HPDE6-E6E7 (cell line): ENCODE measurements at regions not wholly inside any gene's neighbourhood (a gene's known extent, or its start where the extent isn't known, plus 50 kb on each side); places are given as distances from the start of the nearest gene placed in this dataset.
"Not testable (repeated sequence)": the region's sequence is repeated elsewhere in the genome, so short reads cannot be mapped to it uniquely, and the experiment has no call there.

Experiments
- DNase-seq: peaks from one replicate; pipeline ENCODE4 v3.0.0; 2011; ENCODE audit warnings: missing footprints; ENCODE audit errors: extremely low spot score

GRCh38 chr18:43714343-43715010, 437.2 kb upstream of the SYT4 start:
- DNase-seq: no peak

- peak; percentile 1 for DNase-seq
Observed at GRCh38 chr18:43719267-43719795, 442.0 kb upstream of the SYT4 start.

DNA sequence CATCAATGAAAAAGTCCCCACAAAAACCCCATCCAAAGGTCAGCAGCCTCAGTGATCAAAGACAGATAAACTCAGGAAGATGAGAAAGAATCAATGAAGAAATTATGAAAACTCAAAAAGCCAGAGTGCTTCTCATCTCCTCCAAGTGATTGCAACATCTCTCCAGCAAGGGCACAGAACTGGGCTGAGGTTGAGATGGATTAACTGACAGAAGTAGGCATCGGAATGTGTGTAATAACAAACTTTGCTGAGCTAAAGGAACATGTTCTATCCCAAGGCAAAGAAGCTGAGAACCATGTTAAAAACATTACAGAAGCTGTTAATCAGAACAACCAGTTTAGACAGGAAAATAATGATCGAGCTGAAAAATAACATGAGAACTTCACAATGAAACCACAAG, 442.8 kb upstream of the SYT4 start:
- DNase-seq: no peak

GRCh38 chr18:43735570-43735969, 458.3 kb upstream of the SYT4 start:
- no peak for DNase-seq

DNA sequence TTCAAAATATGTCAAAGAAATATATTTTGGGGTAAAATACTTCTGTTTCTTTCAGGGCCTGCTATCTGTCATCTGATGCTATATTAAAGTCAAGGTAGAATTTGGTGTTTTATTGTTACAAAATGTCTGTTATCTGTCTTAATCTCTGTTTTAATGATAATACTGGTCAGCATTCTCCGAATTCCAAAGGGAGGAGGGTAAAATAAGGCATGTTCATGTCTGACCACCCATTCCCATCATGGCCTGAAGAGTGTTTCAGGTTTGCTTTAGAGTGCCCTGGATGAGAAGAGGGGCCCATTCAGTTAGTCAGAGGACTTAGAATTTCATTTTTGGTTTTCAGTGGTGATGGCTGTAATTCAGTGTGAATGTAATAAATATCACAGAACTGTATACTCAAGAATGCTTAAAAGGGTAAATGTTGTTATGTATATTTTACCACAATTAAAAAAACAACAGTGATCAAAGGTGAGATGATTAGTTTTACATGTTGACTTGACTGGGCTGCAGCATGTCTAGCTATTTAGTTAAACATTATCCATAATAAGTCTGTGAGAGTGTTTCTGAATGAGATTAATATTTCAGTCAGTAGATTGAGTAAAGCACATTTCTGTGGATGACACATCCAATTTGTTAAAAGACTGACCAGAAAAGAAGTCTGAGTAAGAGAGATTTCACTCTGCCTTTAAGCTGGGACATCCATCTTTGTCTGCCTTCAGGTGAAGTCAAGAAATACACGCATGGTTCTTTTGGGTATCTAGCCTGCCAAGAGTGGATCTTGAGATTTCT, 467.9 kb upstream of the SYT4 start:
- no peak for DNase-seq

DNA sequence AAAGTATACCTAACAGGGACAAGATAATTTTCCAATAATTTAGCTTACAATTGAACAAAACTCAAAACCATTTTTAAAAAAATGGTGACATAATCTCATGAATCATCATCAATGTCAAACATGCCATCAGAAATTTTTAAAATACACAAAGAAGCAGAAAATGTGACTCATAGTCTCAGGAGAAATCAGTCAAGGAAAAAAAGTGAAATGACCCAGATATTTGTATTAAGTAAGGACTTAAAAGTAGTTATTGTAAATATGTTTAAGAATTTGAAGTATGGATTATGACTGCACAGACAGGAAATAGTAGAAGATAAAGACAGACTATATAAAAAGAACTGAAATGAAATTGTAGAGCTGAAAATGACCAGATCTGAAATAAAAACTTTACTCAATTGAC, 473.9 kb upstream of the SYT4 start:
- no peak for DNase-seq

DNA sequence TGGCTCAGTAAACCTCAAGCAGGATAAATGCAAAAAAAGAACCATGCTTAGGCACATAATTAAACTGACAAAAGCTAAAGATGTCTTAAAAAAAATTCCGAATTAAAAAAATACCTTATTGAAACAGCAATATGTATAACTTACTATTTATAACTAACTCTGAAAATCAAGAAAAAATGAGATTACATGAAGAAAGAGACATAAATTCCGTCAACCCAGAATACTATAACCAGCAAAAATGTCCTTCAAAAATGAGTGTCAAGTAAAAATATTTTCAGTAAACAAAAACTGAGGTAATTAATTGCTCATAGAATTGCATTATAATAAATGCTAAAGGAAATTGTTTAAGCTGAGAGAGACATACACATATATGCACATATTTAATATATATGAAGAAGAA, 474.5 kb upstream of the SYT4 start:
- no peak for DNase-seq

DNA sequence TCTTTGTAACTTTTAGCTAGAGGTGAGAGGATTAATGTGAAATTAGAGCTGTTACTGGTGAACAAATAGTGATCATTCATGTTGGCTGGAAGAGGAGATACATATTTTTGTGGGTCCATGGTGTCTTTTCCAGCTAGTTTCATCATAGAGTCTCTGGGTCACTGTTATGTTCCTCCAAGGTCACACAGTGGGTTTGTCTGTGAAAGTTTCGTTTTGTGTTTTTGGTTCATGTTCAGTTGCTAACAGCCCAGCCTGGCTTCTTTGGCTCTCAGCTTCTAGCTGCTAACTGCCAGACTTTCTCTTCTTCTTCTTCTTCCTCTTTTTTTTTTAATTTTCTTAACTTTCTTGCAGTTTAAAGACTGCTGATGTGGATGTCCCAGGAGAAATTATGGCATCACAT, 480.0 kb upstream of the SYT4 start:
- no peak for DNase-seq

- DNase-seq: no peak
Observed at GRCh38 chr18:43758734-43759133, 481.4 kb upstream of the SYT4 start.

- DNase-seq: no peak
Observed at GRCh38 chr18:43760010-43760409, 482.7 kb upstream of the SYT4 start.

DNA sequence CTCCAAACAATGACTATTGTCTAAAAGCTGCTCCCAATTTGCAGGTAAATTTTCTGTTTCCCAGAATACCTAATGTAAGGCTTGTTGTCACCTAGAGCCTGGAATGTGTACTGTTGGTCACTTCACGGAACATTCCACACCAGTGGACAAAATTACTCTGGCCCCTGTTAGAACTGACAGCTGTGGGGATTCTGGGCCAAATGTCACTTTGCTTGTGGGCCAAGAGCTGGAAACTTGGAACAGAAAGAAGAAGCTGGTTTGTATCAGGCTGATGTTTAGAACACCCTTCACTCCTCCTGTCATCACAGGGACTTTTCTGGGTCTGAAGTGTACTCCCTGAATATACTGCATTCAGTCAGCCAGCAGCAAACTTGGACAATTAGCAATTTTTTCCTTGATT, 495.6 kb upstream of the SYT4 start:
- no peak for DNase-seq

DNA sequence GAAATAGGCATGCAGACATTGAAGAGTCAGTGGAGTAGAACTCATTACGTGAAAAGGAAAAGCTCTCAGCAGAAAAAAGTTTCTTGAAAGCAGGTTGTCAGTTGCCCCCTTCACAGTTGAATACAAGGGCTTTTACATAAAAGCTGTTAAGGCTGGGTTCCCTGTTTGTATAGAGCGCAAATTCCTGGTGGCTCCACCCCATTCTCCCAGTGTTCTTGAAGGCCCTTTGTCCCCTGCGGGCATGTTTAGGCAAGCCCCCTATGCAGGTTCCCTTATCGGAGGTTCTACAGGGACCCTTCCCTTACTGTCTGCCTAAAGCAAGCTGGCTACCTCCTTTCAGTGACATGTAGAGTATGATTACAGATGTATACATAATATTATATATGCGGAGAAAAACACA, 497.2 kb upstream of the SYT4 start:
- no peak for DNase-seq

GRCh38 chr18:43775591-43775990, 498.3 kb upstream of the SYT4 start:
- DNase-seq: no peak

GRCh38 chr18:43776997-43777396, 499.7 kb upstream of the SYT4 start:
- DNase-seq: no peak

- no peak for DNase-seq
Observed at GRCh38 chr18:43777636-43778304, 500.5 kb upstream of the SYT4 start.

DNA sequence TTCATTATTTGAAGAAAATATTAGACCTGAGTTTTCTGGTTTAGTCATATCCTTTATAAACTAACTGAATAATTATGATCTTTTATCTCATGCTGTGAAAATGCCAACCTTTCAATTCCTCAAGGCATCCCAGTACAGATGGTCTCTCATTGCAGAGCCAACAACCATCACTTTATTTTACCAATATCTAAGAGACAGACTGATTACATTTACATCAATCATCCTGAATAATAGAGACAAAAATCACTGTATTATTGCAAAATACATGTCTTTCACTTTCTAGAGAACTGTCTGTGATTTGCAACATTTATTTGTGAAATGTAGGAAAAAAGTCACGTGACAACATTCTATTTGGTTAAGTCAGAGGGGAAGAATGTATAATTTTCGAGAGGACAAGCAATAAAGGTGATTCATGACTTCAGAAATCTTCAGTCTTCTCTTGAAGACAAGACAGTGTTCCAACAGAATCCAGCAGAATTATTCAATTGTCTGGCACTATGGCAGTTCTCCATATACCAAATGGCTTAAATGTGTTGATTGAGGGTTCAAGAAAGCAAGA, 503.6 kb upstream of the SYT4 start:
- peak; percentile 5 for DNase-seq

DNA sequence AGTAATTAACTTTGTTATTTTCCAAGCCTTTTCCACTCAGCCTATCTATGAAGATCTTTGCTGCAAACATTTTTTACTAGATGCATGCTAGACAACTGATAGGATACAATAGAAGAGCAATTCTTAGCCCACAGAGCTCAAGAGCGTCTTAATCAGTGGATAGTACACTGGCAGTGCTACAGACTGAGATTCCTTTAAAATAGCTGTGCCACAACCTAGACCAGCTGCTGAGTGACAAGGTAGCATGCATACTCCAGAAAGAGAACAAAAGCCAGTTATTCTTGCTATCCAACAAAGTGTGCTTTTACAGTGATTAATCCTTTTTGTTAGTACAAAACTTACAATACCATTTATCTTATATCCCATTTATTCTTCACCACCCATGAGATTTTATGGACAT, 507.9 kb upstream of the SYT4 start:
- no peak for DNase-seq

- no peak for DNase-seq
Observed at GRCh38 chr18:43786893-43787292, 509.6 kb upstream of the SYT4 start.

DNA sequence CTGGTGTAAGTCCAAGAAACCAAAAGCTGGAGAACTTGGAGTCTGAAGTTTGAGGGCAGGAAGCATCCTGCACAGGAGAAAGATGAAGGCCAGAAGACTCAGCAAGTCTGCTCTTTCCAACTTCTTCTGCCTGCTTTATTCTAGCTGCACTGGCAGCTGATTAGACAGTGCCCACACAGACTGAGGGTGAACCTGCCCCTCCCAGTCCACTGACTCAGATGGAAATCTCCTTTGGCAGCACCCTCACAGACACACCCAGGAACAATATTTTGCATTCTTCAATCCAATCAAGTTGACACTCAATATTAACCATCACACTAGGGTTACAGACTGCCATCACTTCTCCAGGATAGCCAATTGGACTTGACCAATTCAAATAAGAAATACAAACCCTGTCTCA, 510.4 kb upstream of the SYT4 start:
- not testable (repeated sequence) for DNase-seq

- DNase-seq: no peak
Observed at GRCh38 chr18:43789234-43790000, 512.1 kb upstream of the SYT4 start.

GRCh38 chr18:43793910-43794309, 516.6 kb upstream of the SYT4 start:
- DNase-seq: no peak

GRCh38 chr18:43794363-43794762, 517.1 kb upstream of the SYT4 start:
- DNase-seq: no peak
